HG02763 (cell line): ENCODE measurements at regions not wholly inside any gene's neighbourhood (a gene's known extent, or its start where the extent isn't known, plus 50 kb on each side); places are given as distances from the start of the nearest gene placed in this dataset.
"Not testable (repeated sequence)": the region's sequence is repeated elsewhere in the genome, so short reads cannot be mapped to it uniquely, and the experiment has no call there.

ENCODE experiments used
- ATAC-seq: cut with Tn5 transposase; IDR thresholded peaks from one replicate; pipeline ENCODE4 v1.9.1; 2021; ENCODE audit warnings: mild to moderate bottlenecking, moderate library complexity; ENCODE audit not compliant: unreplicated experiment

- ATAC-seq, result no peak
Measured at GRCh38 chr11:80338231-80338630, 897.4 kb upstream of the TENM4 start.

GRCh38 chr11:80331694-80332093 is 890.9 kb upstream of the TENM4 start:
- no peak for ATAC-seq

DNA sequence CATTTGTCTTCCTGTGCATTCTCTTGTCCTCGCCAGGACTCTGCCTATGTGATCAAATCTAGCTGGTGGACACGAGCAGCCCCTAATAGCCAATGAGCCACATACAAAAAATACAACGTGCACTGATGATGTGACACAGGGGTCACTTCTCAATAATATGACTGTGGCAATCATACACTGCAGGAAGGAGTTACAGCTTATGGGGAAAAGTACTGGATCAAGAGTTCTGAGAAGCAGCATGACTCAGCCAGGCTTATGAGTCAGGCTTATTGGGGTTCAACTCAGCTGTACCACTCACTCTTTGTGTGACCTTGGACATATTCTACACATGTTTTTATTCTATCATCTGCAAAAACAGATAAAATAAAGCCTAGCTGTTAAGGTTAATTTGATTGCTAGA is 889.4 kb upstream of the TENM4 start:
- ATAC-seq, result no peak

GRCh38 chr11:80328774-80329173 is 887.9 kb upstream of the TENM4 start:
- no peak for ATAC-seq

DNA sequence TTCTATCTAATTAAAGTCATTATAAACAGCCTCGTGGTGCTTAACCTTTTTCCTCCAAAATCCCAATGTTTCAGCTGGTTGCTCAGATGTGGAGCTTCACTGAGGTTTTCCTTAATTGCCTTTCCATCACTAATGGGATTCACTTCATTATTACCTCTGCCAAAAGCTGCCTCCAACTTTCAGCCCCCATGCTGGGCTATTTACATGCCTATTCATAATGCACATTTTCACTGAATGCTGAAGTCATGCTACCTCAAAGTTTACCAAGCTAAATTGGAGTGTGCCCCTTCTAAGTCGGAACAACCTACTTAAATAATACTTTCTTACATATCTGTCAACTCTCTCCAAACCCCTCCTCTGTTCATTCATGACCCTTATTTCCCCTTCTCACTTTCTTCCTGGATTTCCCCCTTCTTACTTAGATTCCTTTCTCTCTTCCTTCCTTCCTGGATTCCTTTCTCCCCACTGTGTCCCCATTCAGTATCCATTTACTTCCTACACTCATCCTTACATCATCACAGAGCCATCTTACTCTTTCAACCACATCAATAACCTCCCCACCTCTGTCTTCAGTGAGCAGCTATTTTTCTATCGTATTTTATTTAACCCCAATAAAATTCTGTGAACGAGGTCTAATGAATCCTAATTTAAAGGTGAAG is 887.3 kb upstream of the TENM4 start:
- no peak for ATAC-seq

GRCh38 chr11:80321786-80322185 is 881.0 kb upstream of the TENM4 start:
- no peak for ATAC-seq

- ATAC-seq, result no peak
Measured at GRCh38 chr11:80320765-80321164, 879.9 kb upstream of the TENM4 start.

DNA sequence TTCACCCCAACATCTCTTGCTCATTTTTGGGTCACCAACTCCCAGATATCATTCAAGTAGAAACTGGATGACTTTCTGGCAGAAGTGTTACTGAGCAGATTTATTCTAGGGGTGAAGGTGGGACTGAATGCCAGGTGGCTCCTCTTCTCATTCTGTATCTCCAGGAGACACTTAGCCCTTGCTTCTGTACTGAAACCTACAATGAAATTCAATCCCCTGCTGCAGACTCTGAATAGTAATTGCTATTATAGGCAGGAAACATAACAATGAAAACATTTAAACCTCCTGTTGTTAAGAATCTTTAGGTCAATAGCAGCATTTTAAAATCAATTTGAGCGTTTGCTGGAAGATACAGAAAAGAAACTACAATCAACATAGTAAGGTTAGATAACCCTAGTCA is 879.4 kb upstream of the TENM4 start:
- ATAC-seq, result no peak

- ATAC-seq, result no peak
Measured at GRCh38 chr11:80317612-80318011, 876.8 kb upstream of the TENM4 start.

GRCh38 chr11:80315200-80315599 is 874.4 kb upstream of the TENM4 start:
- ATAC-seq, result no peak

- no peak for ATAC-seq
Measured at GRCh38 chr11:80309301-80309700, 868.5 kb upstream of the TENM4 start.

DNA sequence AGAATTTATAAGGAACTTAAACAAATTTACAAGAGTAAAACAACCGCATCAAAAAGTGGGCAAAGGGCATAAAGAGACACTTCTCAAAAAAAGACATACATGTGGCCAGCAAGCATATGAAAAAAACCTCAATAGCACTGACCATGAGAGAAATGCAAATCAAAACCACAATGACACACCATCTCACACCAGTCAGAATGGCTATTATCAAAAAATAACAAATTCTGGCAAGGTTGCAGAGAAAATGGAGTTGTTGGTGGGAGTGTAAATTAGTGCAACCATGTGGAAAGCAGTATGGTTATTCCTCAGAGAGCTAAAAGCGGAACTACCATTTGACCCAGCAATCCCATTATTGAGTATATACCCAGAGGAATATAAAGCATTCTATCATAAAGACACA is 866.8 kb upstream of the TENM4 start:
- no peak for ATAC-seq

DNA sequence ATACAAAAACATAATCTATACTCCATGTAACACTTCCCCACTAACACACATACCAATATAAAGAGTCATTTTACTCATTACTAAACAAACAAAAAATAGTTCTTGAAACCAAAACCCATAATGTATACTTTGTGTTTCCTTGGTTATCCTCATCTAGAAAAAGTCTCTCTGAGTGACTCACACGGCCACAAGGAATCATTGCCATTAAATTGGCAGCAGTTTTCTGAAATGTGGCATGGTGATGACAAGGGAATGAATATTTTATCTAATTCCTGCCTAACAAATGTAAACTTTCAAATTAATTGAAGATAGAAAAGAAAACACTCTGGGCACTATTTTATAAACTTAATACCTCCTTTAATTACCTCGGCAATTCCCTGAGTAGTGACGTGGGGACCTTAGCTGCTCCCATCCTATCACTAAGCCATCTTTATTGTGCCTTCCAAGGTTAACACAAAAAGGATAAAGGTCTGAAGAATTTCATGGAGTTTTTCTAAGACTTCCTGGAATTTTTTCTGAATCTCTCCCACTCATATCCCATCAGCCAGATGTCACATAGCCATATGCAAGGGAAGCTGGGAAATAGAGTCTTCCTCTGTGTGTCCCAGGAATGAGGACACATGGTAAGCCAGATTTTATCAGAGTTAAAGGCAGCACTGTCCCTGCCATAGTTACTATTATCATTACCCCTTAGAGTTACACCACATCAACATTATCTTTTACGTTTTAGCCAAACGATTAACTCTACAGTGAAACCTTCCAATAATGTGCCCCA is 857.2 kb upstream of the TENM4 start:
- no peak for ATAC-seq

- ATAC-seq, result no peak
Measured at GRCh38 chr11:80293293-80293692, 852.5 kb upstream of the TENM4 start.

- ATAC-seq, result no peak
Measured at GRCh38 chr11:80284946-80285785, 844.3 kb upstream of the TENM4 start.

DNA sequence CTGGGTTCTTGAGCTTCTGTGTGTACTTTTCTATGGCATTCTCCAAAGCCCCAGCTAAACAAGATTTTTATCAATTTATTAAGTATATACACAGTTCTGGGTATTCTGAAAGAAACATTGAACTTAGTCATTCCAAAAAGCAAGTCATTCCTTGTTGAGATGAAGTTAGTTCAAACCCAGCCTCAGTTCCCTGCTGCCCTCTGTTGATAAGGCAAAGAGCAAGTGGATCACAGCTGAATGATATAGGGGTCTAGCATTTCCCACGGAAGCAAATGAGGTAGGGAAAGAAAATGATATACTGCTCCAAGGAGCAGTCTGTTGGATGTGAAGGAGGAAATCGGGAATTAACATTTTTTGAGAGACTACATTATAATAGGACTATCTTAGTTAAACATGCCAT is 841.8 kb upstream of the TENM4 start:
- no peak for ATAC-seq

- no peak for ATAC-seq
Measured at GRCh38 chr11:80281194-80281593, 840.4 kb upstream of the TENM4 start.

- no peak for ATAC-seq
Measured at GRCh38 chr11:80280737-80281136, 839.9 kb upstream of the TENM4 start.

DNA sequence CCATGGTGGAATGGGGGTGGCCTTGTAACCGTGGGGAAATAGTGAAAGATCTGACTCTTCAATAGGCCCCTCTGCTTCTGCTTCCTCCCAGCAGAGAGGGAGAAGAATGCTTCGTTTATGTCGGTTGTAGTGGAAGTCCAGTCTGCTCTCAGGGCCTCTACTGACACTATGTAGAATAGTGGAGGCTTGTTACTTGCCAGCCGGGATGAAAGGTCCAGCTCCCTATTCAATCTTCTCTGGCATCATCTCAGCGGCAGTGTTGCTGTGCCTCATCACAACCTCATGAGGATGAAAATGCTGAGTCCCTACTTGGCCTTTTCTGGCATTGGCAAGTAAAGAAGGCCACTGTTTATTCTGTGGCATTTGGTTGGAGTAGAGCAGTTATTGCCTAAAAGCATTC is 820.9 kb upstream of the TENM4 start:
- ATAC-seq, result no peak

- not testable (repeated sequence) for ATAC-seq
Measured at GRCh38 chr11:80257319-80258015, 816.6 kb upstream of the TENM4 start.

DNA sequence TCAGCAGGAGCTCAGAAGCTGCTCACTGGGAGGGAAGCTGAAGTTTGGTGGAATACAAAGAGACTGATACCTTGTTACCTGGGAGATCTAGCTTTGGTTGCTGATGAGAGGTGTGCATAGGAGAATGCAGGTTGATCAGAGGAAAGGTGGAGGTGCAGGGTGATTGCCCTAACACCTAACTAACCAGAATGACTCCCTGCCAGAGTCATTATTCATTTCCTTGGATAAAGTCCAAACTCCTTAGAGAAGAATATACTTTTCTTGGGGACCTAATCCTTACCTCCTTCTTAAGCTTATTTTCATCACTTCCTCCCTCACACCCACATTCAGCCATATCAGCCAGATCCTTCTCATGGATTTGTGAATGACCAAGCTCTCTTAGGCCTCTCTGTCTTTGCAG is 814.2 kb upstream of the TENM4 start:
- no peak for ATAC-seq
